HG03378 (cell line): ENCODE measurements at regions not wholly inside any gene's neighbourhood (a gene's known extent, or its start where the extent isn't known, plus 50 kb on each side); places are given as distances from the start of the nearest gene placed in this dataset.

ENCODE experiments used
- ATAC-seq: cut with Tn5 transposase; IDR thresholded peaks from one replicate; pipeline ENCODE4 v1.9.1; 2021; ENCODE audit warnings: mild to moderate bottlenecking, moderate library complexity; ENCODE audit not compliant: unreplicated experiment

GRCh38 chr9:81214975-81215374 is 474.4 kb downstream of the TLE1 start:
- ATAC-seq = no peak

- no peak for ATAC-seq
Measured at GRCh38 chr9:81213456-81213855, 475.9 kb downstream of the TLE1 start.

- no peak for ATAC-seq
Measured at GRCh38 chr9:81211741-81212140, 477.6 kb downstream of the TLE1 start.

GRCh38 chr9:81207651-81208050 is 481.7 kb downstream of the TLE1 start:
- ATAC-seq = no peak

GRCh38 chr9:81202292-81202691 is 487.1 kb downstream of the TLE1 start:
- no peak for ATAC-seq

GRCh38 chr9:81195206-81195605 is 494.1 kb downstream of the TLE1 start:
- no peak for ATAC-seq

- ATAC-seq = no peak
Measured at GRCh38 chr9:81193362-81194339, 495.7 kb downstream of the TLE1 start.

GRCh38 chr9:81191222-81191621 is 498.1 kb downstream of the TLE1 start:
- no peak for ATAC-seq

- ATAC-seq = no peak
Measured at GRCh38 chr9:81190659-81191058, 498.7 kb downstream of the TLE1 start.

GRCh38 chr9:81183761-81184160 is 505.6 kb downstream of the TLE1 start:
- no peak for ATAC-seq

GRCh38 chr9:81182431-81182830 is 506.9 kb downstream of the TLE1 start:
- peak; percentile 69 for ATAC-seq

- ATAC-seq = no peak
Measured at GRCh38 chr9:81174023-81174422, 515.3 kb downstream of the TLE1 start.

GRCh38 chr9:81171689-81172088 is 517.7 kb downstream of the TLE1 start:
- no peak for ATAC-seq

- no peak for ATAC-seq
Measured at GRCh38 chr9:81162361-81162760, 527.0 kb downstream of the TLE1 start.

GRCh38 chr9:81156381-81156780 is 533.0 kb downstream of the TLE1 start:
- ATAC-seq = no peak

GRCh38 chr9:81150016-81150625 is 539.2 kb downstream of the TLE1 start:
- ATAC-seq = no peak

- no peak for ATAC-seq
Measured at GRCh38 chr9:81146684-81147337, 542.5 kb downstream of the TLE1 start.

- no peak for ATAC-seq
Measured at GRCh38 chr9:81146241-81146640, 543.1 kb downstream of the TLE1 start.

GRCh38 chr9:81145331-81145963 is 543.9 kb downstream of the TLE1 start:
- no peak for ATAC-seq

- no peak for ATAC-seq
Measured at GRCh38 chr9:81141961-81142360, 547.4 kb downstream of the TLE1 start.

GRCh38 chr9:81137976-81138568 is 551.3 kb downstream of the TLE1 start:
- no peak for ATAC-seq
